Mesothelial cell of epicardium (in vitro differentiated cells): ENCODE measurements at regions not wholly inside any gene's neighbourhood (a gene's known extent, or its start where the extent isn't known, plus 50 kb on each side); places are given as distances from the start of the nearest gene placed in this dataset.

Experiments
- DNase-seq, 2 experiments: peaks; one replicate each; pipeline ENCODE4 v3.0.0; 2021; ENCODE audit warnings: low spot score in 2 of 2; ENCODE audit not compliant: unreplicated experiment in 2 of 2
- H3K27ac Mint-ChIP-seq: 2 replicates; pipeline ENCODE4 v1.8.0; 2021; ENCODE audit warnings: mixed read lengths
- H3K27me3 Mint-ChIP-seq: 2 replicates; pipeline ENCODE4 v1.8.0; 2021; ENCODE audit warnings: low read depth, mixed read lengths
- H3K36me3 Mint-ChIP-seq: 2 replicates; pipeline ENCODE4 v1.8.0; 2021; ENCODE audit warnings: mixed read lengths
- H3K4me1 Mint-ChIP-seq: 2 replicates; pipeline ENCODE4 v1.8.0; 2021; ENCODE audit warnings: mixed read lengths
- H3K4me3 Mint-ChIP-seq: 2 replicates; pipeline ENCODE4 v1.8.0; 2021; ENCODE audit warnings: mild to moderate bottlenecking, moderate library complexity, mixed read lengths
- H3K9me3 Mint-ChIP-seq: 2 replicates; pipeline ENCODE4 v1.8.0; 2021; ENCODE audit warnings: mixed read lengths
- TF ChIP-seq, protein P1 (sequence below): fragments of 200-600 bp; sonication (generic); IDR thresholded peaks from one replicate; pipeline ENCODE4 v1.5.0; 2021; ENCODE audit warnings: antibody characterized with exemption; ENCODE audit not compliant: unreplicated experiment

DNA sequence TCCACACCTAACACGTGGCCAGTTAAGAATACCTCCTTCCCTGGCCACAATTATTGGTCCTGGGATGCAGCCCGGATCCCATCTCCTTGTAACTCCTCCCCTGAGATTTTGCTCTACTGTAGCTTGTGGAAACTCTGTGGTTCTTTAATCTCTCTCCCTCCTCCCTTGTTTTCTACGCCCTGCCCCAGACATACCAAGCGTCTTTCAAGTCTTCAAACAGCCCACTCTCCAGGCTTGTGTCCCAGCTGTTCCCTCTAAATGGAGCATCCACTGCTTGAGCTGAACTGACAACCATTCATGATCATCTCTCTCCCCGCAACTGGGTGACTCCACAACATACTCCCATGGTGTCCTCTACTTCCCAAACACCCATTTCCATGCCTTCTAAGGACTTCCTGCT lies 111.6 kb downstream of the SIPA1L2 start:
- no peaks in the 10 kb centered on the region for H3K27me3 Mint-ChIP-seq
- H3K9me3 Mint-ChIP-seq: no peaks in the 10 kb centered on the region
- no peak overlapping the region for H3K4me3 Mint-ChIP-seq
- no peak overlapping the region for H3K27ac Mint-ChIP-seq
- peaks cover 25% of the 10 kb centered on the region for H3K4me1 Mint-ChIP-seq
- TF ChIP-seq, protein P1, sequence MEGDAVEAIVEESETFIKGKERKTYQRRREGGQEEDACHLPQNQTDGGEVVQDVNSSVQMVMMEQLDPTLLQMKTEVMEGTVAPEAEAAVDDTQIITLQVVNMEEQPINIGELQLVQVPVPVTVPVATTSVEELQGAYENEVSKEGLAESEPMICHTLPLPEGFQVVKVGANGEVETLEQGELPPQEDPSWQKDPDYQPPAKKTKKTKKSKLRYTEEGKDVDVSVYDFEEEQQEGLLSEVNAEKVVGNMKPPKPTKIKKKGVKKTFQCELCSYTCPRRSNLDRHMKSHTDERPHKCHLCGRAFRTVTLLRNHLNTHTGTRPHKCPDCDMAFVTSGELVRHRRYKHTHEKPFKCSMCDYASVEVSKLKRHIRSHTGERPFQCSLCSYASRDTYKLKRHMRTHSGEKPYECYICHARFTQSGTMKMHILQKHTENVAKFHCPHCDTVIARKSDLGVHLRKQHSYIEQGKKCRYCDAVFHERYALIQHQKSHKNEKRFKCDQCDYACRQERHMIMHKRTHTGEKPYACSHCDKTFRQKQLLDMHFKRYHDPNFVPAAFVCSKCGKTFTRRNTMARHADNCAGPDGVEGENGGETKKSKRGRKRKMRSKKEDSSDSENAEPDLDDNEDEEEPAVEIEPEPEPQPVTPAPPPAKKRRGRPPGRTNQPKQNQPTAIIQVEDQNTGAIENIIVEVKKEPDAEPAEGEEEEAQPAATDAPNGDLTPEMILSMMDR: no peak
- DNase-seq: no peak
- H3K36me3 Mint-ChIP-seq: peaks cover 18% of the 10 kb centered on the region

DNA sequence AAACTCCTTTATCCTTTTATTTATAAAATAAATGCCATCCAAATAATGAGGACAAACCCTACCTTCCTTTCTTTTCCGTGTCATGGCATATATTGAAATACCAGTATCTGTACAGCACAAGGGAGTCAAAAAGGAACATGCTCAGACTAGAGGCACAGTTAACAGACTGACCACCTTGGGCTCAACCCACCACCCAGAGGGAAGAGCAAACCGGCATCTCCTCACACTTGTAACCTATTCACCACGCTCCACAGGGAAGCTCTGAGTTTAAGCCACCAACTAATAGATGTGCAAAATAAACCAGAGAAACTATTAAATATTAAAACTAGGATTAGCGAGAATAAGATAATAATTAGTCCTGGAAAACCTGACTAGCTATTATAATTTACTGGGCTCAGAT lies 112.7 kb downstream of the SIPA1L2 start:
- H3K36me3 Mint-ChIP-seq: peaks cover 20% of the 10 kb centered on the region
- H3K4me1 Mint-ChIP-seq: peaks cover 26% of the 10 kb centered on the region
- H3K27ac Mint-ChIP-seq: no peak overlapping the region
- TF ChIP-seq, protein P1: no peak
- no peak overlapping the region for H3K4me3 Mint-ChIP-seq
- H3K27me3 Mint-ChIP-seq: no peaks in the 10 kb centered on the region
- H3K9me3 Mint-ChIP-seq: no peaks in the 10 kb centered on the region
- DNase-seq: no peak

DNA sequence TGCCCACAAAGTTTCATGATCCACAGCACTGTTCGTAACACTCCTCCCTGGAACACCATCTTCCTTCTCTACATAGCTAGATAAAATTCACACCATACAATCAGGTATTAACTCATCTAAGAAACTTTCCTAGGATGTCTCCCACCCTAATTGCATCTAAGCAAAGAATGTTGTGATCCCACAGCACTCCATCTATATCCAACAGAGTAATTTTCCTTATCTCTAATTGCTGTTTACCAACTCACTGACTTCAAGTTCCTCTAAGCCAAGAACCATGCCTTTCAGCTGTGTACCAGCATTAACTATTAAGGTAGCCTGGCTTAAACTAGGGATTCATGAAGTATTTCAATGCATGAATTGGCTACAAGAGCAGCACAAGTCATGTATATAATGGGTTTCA lies 114.2 kb downstream of the SIPA1L2 start:
- Mint-ChIP-seq H3K9me3 (no peaks in the 10 kb centered on the region), H3K36me3 (peaks cover 20% of the 10 kb centered on the region), H3K27ac (no peak overlapping the region), H3K4me3 (no peak overlapping the region), H3K27me3 (no peaks in the 10 kb centered on the region), H3K4me1 (peaks cover 36% of the 10 kb centered on the region)
- TF ChIP-seq, protein P1: no peak
- no peak for DNase-seq

DNA sequence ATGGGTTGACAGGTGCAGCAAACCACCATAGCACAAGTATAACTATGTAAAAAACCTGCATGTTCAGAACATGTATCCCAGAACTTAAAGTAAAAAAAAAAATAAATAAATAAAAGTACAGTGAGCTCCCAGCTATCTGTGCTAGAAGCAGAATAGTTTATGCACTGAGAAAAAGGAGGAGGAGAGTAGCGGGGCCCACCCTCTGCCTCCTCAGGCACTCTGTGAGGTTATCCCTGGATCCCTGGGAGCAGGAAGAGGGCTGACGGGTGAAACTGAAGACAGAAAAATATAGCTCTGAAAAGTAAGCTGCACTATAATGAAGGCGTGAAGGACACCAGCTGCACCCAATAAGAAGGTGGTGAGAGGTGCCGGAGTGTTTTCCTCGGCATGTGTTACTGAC lies 117.2 kb downstream of the SIPA1L2 start:
- TF ChIP-seq, protein P1: no peak
- no peaks in the 10 kb centered on the region for H3K27me3 Mint-ChIP-seq
- peaks cover 20% of the 10 kb centered on the region for H3K36me3 Mint-ChIP-seq
- no peaks in the 10 kb centered on the region for H3K9me3 Mint-ChIP-seq
- peaks cover 49% of the 10 kb centered on the region for H3K4me1 Mint-ChIP-seq
- no peak overlapping the region for H3K27ac Mint-ChIP-seq
- DNase-seq: no peak
- H3K4me3 Mint-ChIP-seq: no peak overlapping the region

DNA sequence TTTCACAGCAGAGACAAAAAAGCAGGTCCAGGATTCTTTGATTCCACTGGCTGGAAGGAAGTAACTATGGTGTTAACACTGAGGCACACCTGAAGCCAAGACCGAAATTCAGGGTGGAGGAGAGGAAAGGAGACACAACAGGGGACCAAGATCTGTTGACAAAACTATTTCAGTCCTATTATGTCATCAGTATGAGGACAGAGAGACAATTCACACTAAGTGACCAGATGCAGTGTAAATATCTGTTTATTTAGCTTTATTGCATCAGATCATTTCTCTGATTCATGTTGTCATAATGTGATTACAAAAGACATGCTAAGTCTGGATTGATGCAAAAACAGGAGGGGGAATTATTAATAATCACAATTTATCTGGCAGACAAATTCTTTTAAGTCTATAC lies 118.8 kb downstream of the SIPA1L2 start:
- Mint-ChIP-seq H3K4me3 (no peak overlapping the region), H3K9me3 (no peaks in the 10 kb centered on the region), H3K36me3 (peaks cover 20% of the 10 kb centered on the region), H3K27me3 (no peaks in the 10 kb centered on the region), H3K27ac (no peak overlapping the region), H3K4me1 (peaks cover 57% of the 10 kb centered on the region)
- TF ChIP-seq, protein P1: no peak
- no peak for DNase-seq

DNA sequence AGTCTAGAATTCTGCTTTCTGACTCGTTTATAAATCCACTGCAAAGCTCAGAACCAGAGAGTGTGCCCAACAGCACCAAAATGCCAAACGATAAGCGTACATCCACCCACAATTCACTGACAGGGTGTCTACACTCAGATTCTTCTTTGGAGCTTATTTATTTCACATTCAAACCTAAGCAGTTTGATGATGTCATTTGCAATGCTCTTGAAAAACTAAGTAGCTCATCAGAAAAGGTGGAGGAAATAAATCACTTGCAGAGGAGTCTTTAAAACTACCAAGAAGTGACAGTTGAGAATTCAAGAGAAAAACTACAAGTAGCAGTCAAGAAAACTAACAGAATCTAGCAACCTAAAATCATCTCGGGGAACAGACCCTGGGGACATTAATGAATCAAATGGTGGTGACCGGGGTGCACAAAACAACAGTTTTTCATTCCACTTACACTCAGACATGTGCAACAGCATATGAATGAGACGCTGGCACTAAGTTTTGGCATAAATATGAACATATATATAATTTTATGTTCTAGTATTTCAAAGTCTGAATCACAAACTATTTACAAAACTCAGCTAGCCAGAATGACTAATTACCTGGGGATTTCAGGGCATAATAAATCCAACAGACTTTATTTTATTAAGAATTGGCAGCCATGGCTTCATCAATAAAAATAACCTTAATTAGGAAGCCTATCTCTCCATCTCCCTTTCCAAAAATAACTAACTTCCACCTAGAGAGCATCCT lies 119.4 kb downstream of the SIPA1L2 start:
- TF ChIP-seq, protein P1: no peak
- Mint-ChIP-seq H3K4me3 (no peak overlapping the region), H3K27ac (no peak overlapping the region), H3K4me1 (peaks cover 52% of the 10 kb centered on the region), H3K27me3 (no peaks in the 10 kb centered on the region), H3K36me3 (peaks cover 18% of the 10 kb centered on the region), H3K9me3 (no peaks in the 10 kb centered on the region)
- DNase-seq: no peak
